GM23338 (cell line): ENCODE measurements at regions not wholly inside any gene's neighbourhood (a gene's known extent, or its start where the extent isn't known, plus 50 kb on each side); places are given as distances from the start of the nearest gene placed in this dataset.

Experiments used
- ATAC-seq: fragments of 200-7000 bp; cut with Tn5 transposase; 3 replicates; pipeline ENCODE4 v1.9.1; 2020
- DNase-seq: peaks from one replicate; pipeline ENCODE4 v3.0.0-alpha.2; 2015; ENCODE audit warnings: low spot score
- H2AFZ ChIP-seq: fragments of 200-600 bp; sonication (generic); 2 replicates; pipeline ENCODE4 v1.8.0; 2016; ENCODE audit warnings: antibody characterized with exemption, mild to moderate bottlenecking, moderate library complexity
- H3F3A ChIP-seq: fragments of 200-600 bp; sonication (generic); replicated peaks from 2 replicates; pipeline ENCODE4 v1.8.0; 2017; ENCODE audit warnings: antibody characterized with exemption, mixed run types, low read depth
- H3K27ac ChIP-seq: fragments of 200-600 bp; sonication (generic); 2 replicates; pipeline ENCODE4 v1.6.1; 2016; ENCODE audit warnings: low read depth
- H3K27me3 ChIP-seq: fragments of 200-600 bp; sonication (generic); 2 replicates; pipeline ENCODE4 v1.8.0; 2016; ENCODE audit warnings: mild to moderate bottlenecking, mixed run types, moderate library complexity; ENCODE audit not compliant: insufficient read depth
- H3K36me3 ChIP-seq: fragments of 200-600 bp; sonication (generic); 2 replicates; pipeline ENCODE4 v1.8.0; 2016; ENCODE audit warnings: mild to moderate bottlenecking; ENCODE audit not compliant: insufficient read depth
- H3K4me1 ChIP-seq: fragments of 200-600 bp; sonication (generic); 2 replicates; pipeline ENCODE4 v1.8.0; 2016; ENCODE audit warnings: mild to moderate bottlenecking, moderate library complexity; ENCODE audit not compliant: insufficient read depth
- H3K4me2 ChIP-seq: fragments of 200-600 bp; sonication (generic); 2 replicates; pipeline ENCODE4 v1.7.1; 2017; ENCODE audit warnings: mixed run types
- H3K4me3 ChIP-seq: fragments of 200-600 bp; sonication (generic); 2 replicates; pipeline ENCODE4 v1.6.1; 2016; ENCODE audit warnings: mixed run types
- H3K79me2 ChIP-seq: fragments of 200-600 bp; sonication (generic); replicated peaks from 2 replicates; pipeline ENCODE4 v1.8.0; 2017; ENCODE audit warnings: mild to moderate bottlenecking; ENCODE audit not compliant: insufficient read depth
- H3K9me2 ChIP-seq: fragments of 200-600 bp; sonication (generic); 2 replicates; pipeline ENCODE4 v1.8.0; 2017; ENCODE audit not compliant: insufficient read depth
- H4K20me1 ChIP-seq: fragments of 200-600 bp; sonication (generic); replicated peaks from 2 replicates; pipeline ENCODE4 v1.8.0; 2017; ENCODE audit warnings: mild to moderate bottlenecking; ENCODE audit not compliant: insufficient read depth
- H3K27ac Mint-ChIP-seq: 2 replicates; pipeline ENCODE4 v1.8.0; 2020; ENCODE audit warnings: inconsistent platforms, mild to moderate bottlenecking, moderate library complexity, mixed read lengths
- H3K27me3 Mint-ChIP-seq: 3 replicates; pipeline ENCODE4 v1.8.0; 2022; ENCODE audit warnings: low read depth, mild to moderate bottlenecking, moderate library complexity, mixed read lengths, inconsistent platforms; ENCODE audit not compliant: insufficient read depth, poor library complexity
- H3K36me3 Mint-ChIP-seq: 3 replicates; pipeline ENCODE4 v1.8.0; 2021; ENCODE audit warnings: low read depth, mild to moderate bottlenecking, inconsistent platforms, moderate library complexity, mixed read lengths
- H3K4me1 Mint-ChIP-seq: 3 replicates; pipeline ENCODE4 v1.8.0; 2020; ENCODE audit warnings: mild to moderate bottlenecking, inconsistent platforms, mixed read lengths
- H3K4me3 Mint-ChIP-seq: 3 replicates; pipeline ENCODE4 v1.8.0; 2021; ENCODE audit warnings: moderate library complexity, mild to moderate bottlenecking, inconsistent platforms, mixed read lengths
- H3K9me3 Mint-ChIP-seq: 3 replicates; pipeline ENCODE4 v1.8.0; 2020; ENCODE audit warnings: moderate library complexity, mild to moderate bottlenecking, inconsistent platforms, mixed read lengths
- CREB1 ChIP-seq: fragments of 250-450 bp; sonication (Bioruptor Pico); IDR thresholded peaks from 2 replicates; pipeline ENCODE4 v1.5.0; 2020; ENCODE audit warnings: low read depth, mild to moderate bottlenecking, moderate library complexity
- EZH2 ChIP-seq: fragments of 200-600 bp; sonication (generic); IDR thresholded peaks from one replicate; pipeline ENCODE4 v1.8.0; 2017; ENCODE audit warnings: antibody characterized with exemption, mild to moderate bottlenecking, low read depth; ENCODE audit not compliant: unreplicated experiment
- EZH2phosphoT487 ChIP-seq: fragments of 200-600 bp; sonication (generic); IDR thresholded peaks from one replicate; pipeline ENCODE4 v1.8.1; 2018; ENCODE audit warnings: antibody characterized with exemption; ENCODE audit not compliant: unreplicated experiment
- NANOG ChIP-seq: IDR thresholded peaks from 2 replicates; pipeline ENCODE4 v1.6.1; 2016; ENCODE audit warnings: antibody characterized with exemption, borderline replicate concordance
- POLR2AphosphoS5 ChIP-seq: IDR thresholded peaks from 2 replicates; pipeline ENCODE4 v1.6.1; 2016; ENCODE audit warnings: antibody characterized with exemption, low read depth
- TF ChIP-seq, protein P1 (sequence below), 2 experiments: fragments of 200-600 bp in 1 of 2; sonication (generic) in 1 of 2; conservative IDR thresholded peaks; 2 replicates each; pipeline versions ENCODE4 v1.5.1 to v1.6.1; 2016 to 2017; ENCODE audit warnings: antibody characterized with exemption in 2 of 2, low read depth in 2 of 2, mild to moderate bottlenecking in 2 of 2, moderate library complexity in 1 of 2
- TF ChIP-seq, protein P2 (sequence below): fragments of 250-450 bp; sonication (Bioruptor Pico); IDR thresholded peaks from 2 replicates; pipeline ENCODE4 v1.5.0; 2020; ENCODE audit warnings: mild to moderate bottlenecking, moderate library complexity

DNA sequence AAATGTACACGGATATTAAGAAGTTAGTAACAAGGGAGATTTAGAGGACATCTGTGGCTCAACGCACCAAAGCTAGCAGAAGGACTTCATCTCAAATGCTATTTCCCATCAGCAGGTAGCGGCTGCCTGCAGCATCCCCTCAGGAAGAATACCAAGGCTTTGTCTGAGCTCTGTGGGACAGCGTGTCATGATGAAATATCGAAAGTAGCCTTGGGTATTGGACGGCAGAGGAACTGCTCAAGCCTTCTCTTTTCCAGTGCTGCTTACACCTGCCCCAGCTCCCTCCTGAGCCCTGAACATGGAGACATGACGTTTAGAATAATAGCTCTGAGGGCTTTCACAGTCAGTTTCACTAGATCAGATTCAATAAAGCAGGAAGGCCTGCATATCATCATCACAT, 241.6 kb downstream of the SUCLG1 start (continued):
- TF ChIP-seq EZH2 = no peak
- no peak for TF ChIP-seq EZH2phosphoT487
- TF ChIP-seq POLR2AphosphoS5 = no peak

DNA sequence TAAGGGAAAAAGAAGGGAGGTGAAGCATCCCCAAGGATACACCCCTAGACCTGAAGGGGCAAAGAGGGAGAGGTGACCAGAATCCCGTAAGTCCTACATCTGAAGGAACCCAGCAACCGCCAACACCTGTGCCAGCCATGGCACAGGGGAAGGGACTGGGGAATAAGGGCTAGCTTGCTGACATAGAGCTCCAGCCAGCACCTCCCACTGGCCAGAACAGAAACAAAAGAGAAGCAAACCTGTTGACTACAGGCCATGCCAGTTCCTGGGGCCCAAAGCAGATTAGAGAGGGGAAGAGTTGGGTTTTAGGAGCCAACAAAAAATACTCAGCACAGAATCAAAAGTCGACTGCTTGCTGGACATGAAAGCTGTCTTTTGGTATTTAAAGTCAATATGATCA, 244.6 kb downstream of the SUCLG1 start:
- DNase-seq (peak; percentile 11), ATAC-seq (peak; percentile 66)
- no peaks in the 10 kb centered on the region for H3F3A ChIP-seq
- H3K4me3 ChIP-seq = no peak overlapping the region
- H3K27me3 ChIP-seq = no peaks in the 10 kb centered on the region
- Mint-ChIP-seq H3K4me3 (no peak overlapping the region), H3K36me3 (no peaks in the 10 kb centered on the region), H3K4me1 (peaks cover 7% of the 10 kb centered on the region; the same call in 2 of the 3 replicates), H3K27me3 (no peaks in the 10 kb centered on the region), H3K9me3 (no peaks in the 10 kb centered on the region), H3K27ac (no peak overlapping the region)
- H3K4me2 ChIP-seq = no peak overlapping the region
- no peaks in the 10 kb centered on the region for H3K79me2 ChIP-seq
- H4K20me1 ChIP-seq = no peaks in the 10 kb centered on the region
- H3K4me1 ChIP-seq = no peaks in the 10 kb centered on the region; the same call in 1 of the 2 replicates
- H2AFZ ChIP-seq = no peak overlapping the region
- H3K9me2 ChIP-seq = no peaks in the 10 kb centered on the region
- H3K27ac ChIP-seq = no peak overlapping the region
- no peaks in the 10 kb centered on the region for H3K36me3 ChIP-seq
- TF ChIP-seq, protein P1, sequence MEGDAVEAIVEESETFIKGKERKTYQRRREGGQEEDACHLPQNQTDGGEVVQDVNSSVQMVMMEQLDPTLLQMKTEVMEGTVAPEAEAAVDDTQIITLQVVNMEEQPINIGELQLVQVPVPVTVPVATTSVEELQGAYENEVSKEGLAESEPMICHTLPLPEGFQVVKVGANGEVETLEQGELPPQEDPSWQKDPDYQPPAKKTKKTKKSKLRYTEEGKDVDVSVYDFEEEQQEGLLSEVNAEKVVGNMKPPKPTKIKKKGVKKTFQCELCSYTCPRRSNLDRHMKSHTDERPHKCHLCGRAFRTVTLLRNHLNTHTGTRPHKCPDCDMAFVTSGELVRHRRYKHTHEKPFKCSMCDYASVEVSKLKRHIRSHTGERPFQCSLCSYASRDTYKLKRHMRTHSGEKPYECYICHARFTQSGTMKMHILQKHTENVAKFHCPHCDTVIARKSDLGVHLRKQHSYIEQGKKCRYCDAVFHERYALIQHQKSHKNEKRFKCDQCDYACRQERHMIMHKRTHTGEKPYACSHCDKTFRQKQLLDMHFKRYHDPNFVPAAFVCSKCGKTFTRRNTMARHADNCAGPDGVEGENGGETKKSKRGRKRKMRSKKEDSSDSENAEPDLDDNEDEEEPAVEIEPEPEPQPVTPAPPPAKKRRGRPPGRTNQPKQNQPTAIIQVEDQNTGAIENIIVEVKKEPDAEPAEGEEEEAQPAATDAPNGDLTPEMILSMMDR (conservative IDR thresholded peaks at IDR 0.05; ENCODE audit: low read depth in 2 of 2) = peak in 1 of 2 experiments; percentile 44; a peak in 3 of 4 replicates
- TF ChIP-seq POLR2AphosphoS5 = no peak

DNA sequence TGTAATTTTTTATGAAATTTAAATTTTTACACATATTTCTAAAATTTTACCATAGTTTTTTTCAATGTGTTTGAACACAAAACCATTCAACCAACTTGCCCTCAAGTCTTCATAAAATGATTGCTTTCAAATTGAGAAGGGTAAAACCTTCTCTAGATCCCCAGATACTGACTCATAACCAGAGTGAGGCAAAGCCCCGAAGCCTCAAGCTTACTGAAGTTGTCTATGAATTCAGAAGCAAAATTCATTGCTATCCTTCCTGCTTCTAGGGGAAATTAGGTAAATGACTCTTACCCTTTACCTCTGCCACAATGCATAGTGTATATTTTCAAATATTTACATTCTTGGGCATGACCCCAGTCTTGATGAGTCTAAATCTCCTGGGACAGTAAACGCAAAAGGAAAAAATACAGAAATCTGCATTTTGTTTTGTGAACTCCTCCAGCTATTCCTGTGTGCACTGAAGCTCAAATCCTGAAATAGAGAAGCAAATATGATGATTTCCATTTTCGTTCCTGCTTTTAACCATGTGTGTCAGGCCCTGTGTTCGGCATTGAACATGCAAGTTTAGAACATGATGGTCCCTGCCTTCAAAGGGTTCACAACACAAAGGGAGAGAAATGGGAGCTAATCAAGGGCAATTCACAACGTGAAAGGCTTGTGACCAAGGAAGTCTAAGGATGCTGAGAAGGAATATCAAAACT, 246.3 kb downstream of the SUCLG1 start:
- DNase-seq (no peak), ATAC-seq (no peak)
- H3K27me3 ChIP-seq = no peaks in the 10 kb centered on the region
- TF ChIP-seq, protein P2, sequence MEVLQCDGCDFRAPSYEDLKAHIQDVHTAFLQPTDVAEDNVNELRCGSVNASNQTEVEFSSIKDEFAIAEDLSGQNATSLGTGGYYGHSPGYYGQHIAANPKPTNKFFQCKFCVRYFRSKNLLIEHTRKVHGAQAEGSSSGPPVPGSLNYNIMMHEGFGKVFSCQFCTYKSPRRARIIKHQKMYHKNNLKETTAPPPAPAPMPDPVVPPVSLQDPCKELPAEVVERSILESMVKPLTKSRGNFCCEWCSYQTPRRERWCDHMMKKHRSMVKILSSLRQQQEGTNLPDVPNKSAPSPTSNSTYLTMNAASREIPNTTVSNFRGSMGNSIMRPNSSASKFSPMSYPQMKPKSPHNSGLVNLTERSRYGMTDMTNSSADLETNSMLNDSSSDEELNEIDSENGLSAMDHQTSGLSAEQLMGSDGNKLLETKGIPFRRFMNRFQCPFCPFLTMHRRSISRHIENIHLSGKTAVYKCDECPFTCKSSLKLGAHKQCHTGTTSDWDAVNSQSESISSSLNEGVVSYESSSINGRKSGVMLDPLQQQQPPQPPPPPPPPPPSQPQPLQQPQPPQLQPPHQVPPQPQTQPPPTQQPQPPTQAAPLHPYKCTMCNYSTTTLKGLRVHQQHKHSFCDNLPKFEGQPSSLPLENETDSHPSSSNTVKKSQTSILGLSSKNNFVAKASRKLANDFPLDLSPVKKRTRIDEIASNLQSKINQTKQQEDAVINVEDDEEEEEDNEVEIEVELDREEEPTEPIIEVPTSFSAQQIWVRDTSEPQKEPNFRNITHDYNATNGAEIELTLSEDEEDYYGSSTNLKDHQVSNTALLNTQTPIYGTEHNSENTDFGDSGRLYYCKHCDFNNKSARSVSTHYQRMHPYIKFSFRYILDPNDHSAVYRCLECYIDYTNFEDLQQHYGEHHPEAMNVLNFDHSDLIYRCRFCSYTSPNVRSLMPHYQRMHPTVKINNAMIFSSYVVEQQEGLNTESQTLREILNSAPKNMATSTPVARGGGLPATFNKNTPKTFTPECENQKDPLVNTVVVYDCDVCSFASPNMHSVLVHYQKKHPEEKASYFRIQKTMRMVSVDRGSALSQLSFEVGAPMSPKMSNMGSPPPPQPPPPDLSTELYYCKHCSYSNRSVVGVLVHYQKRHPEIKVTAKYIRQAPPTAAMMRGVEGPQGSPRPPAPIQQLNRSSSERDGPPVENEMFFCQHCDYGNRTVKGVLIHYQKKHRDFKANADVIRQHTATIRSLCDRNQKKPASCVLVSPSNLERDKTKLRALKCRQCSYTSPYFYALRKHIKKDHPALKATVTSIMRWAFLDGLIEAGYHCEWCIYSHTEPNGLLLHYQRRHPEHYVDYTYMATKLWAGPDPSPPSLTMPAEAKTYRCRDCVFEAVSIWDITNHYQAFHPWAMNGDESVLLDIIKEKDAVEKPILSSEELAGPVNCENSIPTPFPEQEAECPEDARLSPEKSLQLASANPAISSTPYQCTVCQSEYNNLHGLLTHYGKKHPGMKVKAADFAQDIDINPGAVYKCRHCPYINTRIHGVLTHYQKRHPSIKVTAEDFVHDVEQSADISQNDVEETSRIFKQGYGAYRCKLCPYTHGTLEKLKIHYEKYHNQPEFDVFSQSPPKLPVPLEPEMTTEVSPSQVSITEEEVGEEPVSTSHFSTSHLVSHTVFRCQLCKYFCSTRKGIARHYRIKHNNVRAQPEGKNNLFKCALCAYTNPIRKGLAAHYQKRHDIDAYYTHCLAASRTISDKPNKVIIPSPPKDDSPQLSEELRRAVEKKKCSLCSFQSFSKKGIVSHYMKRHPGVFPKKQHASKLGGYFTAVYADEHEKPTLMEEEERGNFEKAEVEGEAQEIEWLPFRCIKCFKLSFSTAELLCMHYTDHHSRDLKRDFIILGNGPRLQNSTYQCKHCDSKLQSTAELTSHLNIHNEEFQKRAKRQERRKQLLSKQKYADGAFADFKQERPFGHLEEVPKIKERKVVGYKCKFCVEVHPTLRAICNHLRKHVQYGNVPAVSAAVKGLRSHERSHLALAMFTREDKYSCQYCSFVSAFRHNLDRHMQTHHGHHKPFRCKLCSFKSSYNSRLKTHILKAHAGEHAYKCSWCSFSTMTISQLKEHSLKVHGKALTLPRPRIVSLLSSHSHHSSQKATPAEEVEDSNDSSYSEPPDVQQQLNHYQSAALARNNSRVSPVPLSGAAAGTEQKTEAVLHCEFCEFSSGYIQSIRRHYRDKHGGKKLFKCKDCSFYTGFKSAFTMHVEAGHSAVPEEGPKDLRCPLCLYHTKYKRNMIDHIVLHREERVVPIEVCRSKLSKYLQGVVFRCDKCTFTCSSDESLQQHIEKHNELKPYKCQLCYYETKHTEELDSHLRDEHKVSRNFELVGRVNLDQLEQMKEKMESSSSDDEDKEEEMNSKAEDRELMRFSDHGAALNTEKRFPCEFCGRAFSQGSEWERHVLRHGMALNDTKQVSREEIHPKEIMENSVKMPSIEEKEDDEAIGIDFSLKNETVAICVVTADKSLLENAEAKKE (CRISPR knock-in tag) = no peak
- TF ChIP-seq NANOG (no peak), CREB1 (CRISPR knock-in tag) (no peak), EZH2 (no peak), EZH2phosphoT487 (no peak)
- TF ChIP-seq, protein P1 (conservative IDR thresholded peaks at IDR 0.05; ENCODE audit: low read depth in 2 of 2) = no peak
- H3K4me3 ChIP-seq = no peak overlapping the region
- H3K9me2 ChIP-seq = no peaks in the 10 kb centered on the region
- peak overlapping the region; percentile 60 for H2AFZ ChIP-seq
- Mint-ChIP-seq H3K4me1 (peaks cover 6% of the 10 kb centered on the region; the same call in 2 of the 3 replicates), H3K27ac (no peak overlapping the region), H3K27me3 (no peaks in the 10 kb centered on the region), H3K36me3 (no peaks in the 10 kb centered on the region), H3K9me3 (no peaks in the 10 kb centered on the region), H3K4me3 (no peak overlapping the region)
- no peaks in the 10 kb centered on the region for H4K20me1 ChIP-seq
- no peaks in the 10 kb centered on the region for H3K36me3 ChIP-seq
- no peak overlapping the region for H3K4me2 ChIP-seq
- H3F3A ChIP-seq = no peaks in the 10 kb centered on the region
- no peaks in the 10 kb centered on the region for H3K79me2 ChIP-seq
- H3K4me1 ChIP-seq = no peaks in the 10 kb centered on the region; the same call in 1 of the 2 replicates
- H3K27ac ChIP-seq = no peak overlapping the region
